A549 (cell line): ENCODE measurements at regions not wholly inside any gene's neighbourhood (a gene's known extent, or its start where the extent isn't known, plus 50 kb on each side); places are given as distances from the start of the nearest gene placed in this dataset.
A peak's percentile ranks its signal among the peaks of the same experiment; 100 is the strongest.
"Not testable (repeated sequence)": the region's sequence is repeated elsewhere in the genome, so short reads cannot be mapped to it uniquely, and the experiment has no call there.

Experiments
- ATAC-seq, 2 experiments: fragments of 200-7000 bp in 1 of 2; fragments of >200 bp in 1 of 2; cut with Nextera tagmentation in 1 of 2; cut with Tn5 transposase in 1 of 2; 3 replicates each; pipeline versions ENCODE4 v1.8.0 to v1.9.1; 2018 to 2020; ENCODE audit warnings: mild to moderate bottlenecking in 1 of 2, moderate library complexity in 1 of 2
- CTCF ChIA-PET: fragments of 300-600 bp; sonication (Branson Sonifier 250); formaldehyde crosslinking; extraction: SDS; loops from one replicate; lab custom pipeline; 2021; ENCODE audit warnings: antibody characterized with exemption, inconsistent platforms; lab: Yijun Ruan, JAX
- POLR2A ChIA-PET: fragments of 350-600 bp; formaldehyde crosslinking; extraction: SDS; loops from one replicate; lab custom pipeline; 2021; ENCODE audit warnings: antibody characterized with exemption, inconsistent platforms; lab: Yijun Ruan, JAX
- DNase-seq, 2 experiments: peaks; one replicate each; pipeline versions ENCODE4 v3.0.0 to v3.0.0-alpha.2; 2011 to 2016; ENCODE audit warnings: low read depth in 1 of 2, low spot score in 1 of 2
- FAIRE-seq: peaks from 2 replicates; lab custom pipeline; 2011; peaks lifted over from hg19 to GRCh38; lab: Jason Lieb, UNC
- H3K27ac ChIP-seq, 2 experiments: fragments of >200 bp; sonication (Bioruptor Twin); formaldehyde crosslinking; 3 replicates each; pipeline ENCODE4 v1.5.1; 2016 to 2017
- H3K4me1 ChIP-seq: fragments of >200 bp; sonication (Bioruptor Twin); formaldehyde crosslinking; 3 replicates; pipeline ENCODE4 v1.6.1; 2016
- H3K4me2 ChIP-seq: fragments of >200 bp; sonication (Bioruptor Twin); formaldehyde crosslinking; 3 replicates; pipeline ENCODE4 v1.6.1; 2016
- H3K4me3 ChIP-seq: fragments of >200 bp; sonication (Bioruptor Twin); formaldehyde crosslinking; 3 replicates; pipeline ENCODE4 v1.5.1; 2016
- H3K9me3 ChIP-seq: fragments of >200 bp; sonication (Bioruptor Twin); formaldehyde crosslinking; 3 replicates; pipeline ENCODE4 v1.6.1; 2016
- CBX8 ChIP-seq: fragments of 200-600 bp; sonication (generic); IDR thresholded peaks from 2 replicates; pipeline ENCODE4 v1.6.1; 2016
- CEBPB ChIP-seq, 2 experiments: fragments of >200 bp in 1 of 2; sonication (Bioruptor Twin) in 1 of 2; formaldehyde crosslinking in 1 of 2; IDR thresholded peaks; 2 replicates each; pipeline ENCODE4 v1.6.1; 2012 to 2016
- E2F6 ChIP-seq: IDR thresholded peaks from 2 replicates; pipeline ENCODE4 v1.6.1; 2012; ENCODE audit warnings: low read depth, borderline replicate concordance
- EHF ChIP-seq: fragments of 250-450 bp; sonication (Bioruptor Pico); IDR thresholded peaks from 2 replicates; pipeline ENCODE4 v1.5.0; 2020; ENCODE audit warnings: mild to moderate bottlenecking
- ELK1 ChIP-seq: fragments of 150-350 bp; IDR thresholded peaks from 2 replicates; pipeline ENCODE4 v1.6.1; 2014; ENCODE audit warnings: low read depth, mild to moderate bottlenecking, low read length
- EP300 ChIP-seq, 2 experiments: fragments of >200 bp; sonication (Bioruptor Twin); formaldehyde crosslinking; IDR thresholded peaks; 2 replicates in 1 of 2; 3 replicates in 1 of 2; pipeline ENCODE4 v1.6.1; 2016 to 2017
- FOSB ChIP-seq: fragments of 250-450 bp; sonication (Bioruptor Pico); IDR thresholded peaks from 2 replicates; pipeline ENCODE4 v1.5.0; 2020; ENCODE audit warnings: mild to moderate bottlenecking, moderate library complexity
- HMGXB4 ChIP-seq: fragments of 250-450 bp; sonication (Bioruptor Pico); IDR thresholded peaks from 2 replicates; pipeline ENCODE4 v1.5.0; 2021; ENCODE audit warnings: mild to moderate bottlenecking, moderate library complexity, borderline replicate concordance
- HOXA7 ChIP-seq: fragments of 250-450 bp; sonication (Bioruptor Pico); IDR thresholded peaks from 2 replicates; pipeline ENCODE4 v1.5.0; 2020; ENCODE audit warnings: mild to moderate bottlenecking, moderate library complexity
- HOXB5 ChIP-seq: fragments of 250-450 bp; sonication (Bioruptor Pico); IDR thresholded peaks from 2 replicates; pipeline ENCODE4 v1.5.0; 2020; ENCODE audit warnings: mild to moderate bottlenecking, moderate library complexity
- JUN ChIP-seq, 2 experiments: fragments of >200 bp; sonication (Bioruptor Twin); formaldehyde crosslinking; IDR thresholded peaks; 2 replicates in 1 of 2; 3 replicates in 1 of 2; pipeline ENCODE4 v1.6.1; 2016 to 2017
- JUNB ChIP-seq: fragments of >200 bp; sonication (Bioruptor Twin); formaldehyde crosslinking; IDR thresholded peaks from 2 replicates; pipeline ENCODE4 v1.6.1; 2016
- MAFK ChIP-seq: fragments of 450-650 bp; IDR thresholded peaks from 2 replicates; pipeline ENCODE4 v1.6.1; 2014; ENCODE audit not compliant: partially characterized antibody
- NPAS2 ChIP-seq: fragments of 250-450 bp; sonication (Bioruptor Pico); IDR thresholded peaks from 2 replicates; pipeline ENCODE4 v1.8.0; 2022; ENCODE audit warnings: mild to moderate bottlenecking, moderate library complexity, borderline replicate concordance
- NR3C1 ChIP-seq: fragments of >200 bp; sonication (Bioruptor Twin); formaldehyde crosslinking; IDR thresholded peaks from 3 replicates; pipeline ENCODE4 v1.6.1; 2017
- PHF8 ChIP-seq: fragments of 200-600 bp; sonication (generic); IDR thresholded peaks from 2 replicates; pipeline ENCODE4 v1.6.1; 2016; ENCODE audit warnings: low read depth, mild to moderate bottlenecking, antibody characterized with exemption, moderate library complexity, borderline replicate concordance
- POLR2A ChIP-seq: IDR thresholded peaks from 2 replicates; pipeline ENCODE4 v1.6.1; 2012; ENCODE audit warnings: mild to moderate bottlenecking, low read length
- RAD21 ChIP-seq, 2 experiments: fragments of >200 bp in 1 of 2; sonication (Bioruptor Twin) in 1 of 2; formaldehyde crosslinking in 1 of 2; IDR thresholded peaks in 1 of 2; conservative IDR thresholded peaks in 1 of 2; 2 replicates in 1 of 2; 3 replicates in 1 of 2; pipeline ENCODE4 v1.6.1; 2012 to 2018; ENCODE audit warnings: inconsistent platforms in 1 of 2
- REST ChIP-seq: fragments of 200-600 bp; sonication (generic); IDR thresholded peaks from 2 replicates; pipeline ENCODE4 v1.6.1; 2016; ENCODE audit warnings: antibody characterized with exemption, mild to moderate bottlenecking, moderate library complexity
- RFX5 ChIP-seq: fragments of 450-650 bp; IDR thresholded peaks from 2 replicates; pipeline ENCODE4 v1.7.1; 2014; ENCODE audit warnings: antibody characterized with exemption, mild to moderate bottlenecking, moderate library complexity
- TFCP2L1 ChIP-seq: fragments of 250-450 bp; sonication (Bioruptor Pico); IDR thresholded peaks from 2 replicates; pipeline ENCODE4 v1.5.0; 2021; ENCODE audit warnings: mild to moderate bottlenecking
- ZC3H11A ChIP-seq: fragments of 450-650 bp; IDR thresholded peaks from 2 replicates; pipeline ENCODE4 v1.6.1; 2014; ENCODE audit warnings: antibody characterized with exemption, mild to moderate bottlenecking
- ZFP36 ChIP-seq: fragments of 450-650 bp; IDR thresholded peaks from 2 replicates; pipeline ENCODE4 v1.6.1; 2014; ENCODE audit warnings: borderline replicate concordance; ENCODE audit not compliant: partially characterized antibody
- WGBS: methylation state at CpG from one replicate; pipeline ENCODE4 v1.1.6; 2017; ENCODE audit errors: missing lambda C conversion rate; 5-methylcytosine and 5-hydroxymethylcytosine counted together

- WGBS: 41% methylated on average over 7 of the region's 7 CpGs
- H3K4me2 ChIP-seq: no peak overlapping the region
- no peak for ATAC-seq
- no peak for TF ChIP-seq RAD21 (conservative IDR thresholded peaks at IDR 0.05 in 1 of 2, IDR thresholded peaks at IDR 0.05 in 1 of 2)
- TF ChIP-seq ZFP36: no peak
- TF ChIP-seq HOXA7 (CRISPR knock-in tag): no peak
- TF ChIP-seq PHF8: no peak
- TF ChIP-seq TFCP2L1 (CRISPR knock-in tag): no peak
- no peak for TF ChIP-seq NPAS2 (CRISPR knock-in tag)
- TF ChIP-seq E2F6: no peak
- TF ChIP-seq RFX5: no peak
- TF ChIP-seq CEBPB (IDR thresholded peaks at IDR 0.05): no peak
- no peak for TF ChIP-seq REST
- no peak for TF ChIP-seq NR3C1
- POLR2A ChIA-PET: no interaction called here
- FAIRE-seq: no peak
- no peaks in the 10 kb centered on the region for H3K4me1 ChIP-seq
- no peak overlapping the region for H3K27ac ChIP-seq
- CTCF ChIA-PET: no interaction called here
- peaks cover 3% of the 10 kb centered on the region; the same call in 1 of the 3 replicates for H3K9me3 ChIP-seq
- DNase-seq: no peak
- H3K4me3 ChIP-seq: no peak overlapping the region
Measured at GRCh38 chr5:30469691-30470090, 723.8 kb upstream of the CDH6 start.

GRCh38 chr5:30458681-30459080, 734.8 kb upstream of the CDH6 start:
- H3K27ac ChIP-seq: no peak overlapping the region
- H3K4me3 ChIP-seq: no peak overlapping the region
- no peak for DNase-seq
- no peak for FAIRE-seq
- no peaks in the 10 kb centered on the region for H3K4me1 ChIP-seq
- ATAC-seq: no peak
- no peaks in the 10 kb centered on the region for H3K9me3 ChIP-seq
- ChIA-PET CTCF (no interaction called here), POLR2A (no interaction called here)
- no peak overlapping the region for H3K4me2 ChIP-seq
- TF ChIP-seq JUNB (no peak), PHF8 (no peak), CBX8 (no peak), POLR2A (no peak), ZC3H11A (no peak), HMGXB4 (no peak)

- ATAC-seq, POLR2A ChIA-PET, H3K4me3 ChIP-seq, DNase-seq, H3K4me2 ChIP-seq, FAIRE-seq, H3K27ac ChIP-seq, H3K4me1 ChIP-seq, CTCF ChIA-PET, H3K9me3 ChIP-seq: not testable (repeated sequence)
- WGBS: 47% methylated on average over 3 of the region's 3 CpGs
Measured at GRCh38 chr5:30455484-30455883, 738.0 kb upstream of the CDH6 start.

- TF ChIP-seq HMGXB4 (no peak), EHF (CRISPR knock-in tag) (no peak), JUN (IDR thresholded peaks at IDR 0.05) (no peak), HOXB5 (CRISPR knock-in tag) (no peak), ELK1 (no peak), MAFK (peak; percentile 52), EP300 (IDR thresholded peaks at IDR 0.05) (no peak), FOSB (no peak)
Measured at GRCh38 chr5:30453168-30453567, 740.3 kb upstream of the CDH6 start.

More at GRCh38 chr5:30453168-30453567, 740.3 kb upstream of the CDH6 start:
- Histone ChIP-seq H3K27ac (no peak overlapping the region), H3K4me2 (no peak overlapping the region), H3K4me3 (no peak overlapping the region), H3K4me1 (no peaks in the 10 kb centered on the region), H3K9me3 (no peaks in the 10 kb centered on the region)
- POLR2A ChIA-PET: no interaction called here
- 37% methylated on average over 1 of the region's 1 CpG for WGBS
- CTCF ChIA-PET: no interaction called here
- no peak for DNase-seq
- FAIRE-seq: no peak
- no peak for ATAC-seq
